Neural crest cell (in vitro differentiated cells): ENCODE measurements at regions not wholly inside any gene's neighbourhood (a gene's known extent, or its start where the extent isn't known, plus 50 kb on each side); places are given as distances from the start of the nearest gene placed in this dataset.

ENCODE experiments used
- DNase-seq: peaks from one replicate; pipeline ENCODE4 v3.0.0; 2021; ENCODE audit warnings: low read depth, mixed read lengths, low spot score
- H3K27ac Mint-ChIP-seq: one replicate; pipeline ENCODE4 v1.8.0; 2021; ENCODE audit warnings: mild to moderate bottlenecking, mixed read lengths; ENCODE audit not compliant: unreplicated experiment
- H3K27me3 Mint-ChIP-seq: 2 replicates; pipeline ENCODE4 v1.8.0; 2021; ENCODE audit warnings: low read depth, mild to moderate bottlenecking, mixed read lengths
- H3K36me3 Mint-ChIP-seq: 2 replicates; pipeline ENCODE4 v1.8.0; 2021; ENCODE audit warnings: low read depth, mild to moderate bottlenecking, mixed read lengths
- H3K4me1 Mint-ChIP-seq: 2 replicates; pipeline ENCODE4 v1.8.0; 2021; ENCODE audit warnings: mixed read lengths
- H3K4me3 Mint-ChIP-seq: one replicate; pipeline ENCODE4 v1.8.0; 2021; ENCODE audit warnings: mild to moderate bottlenecking, mixed read lengths
- H3K9me3 Mint-ChIP-seq: 2 replicates; pipeline ENCODE4 v1.8.0; 2021; ENCODE audit warnings: mixed read lengths
- CTCF ChIP-seq: fragments of 200-600 bp; sonication (generic); conservative IDR thresholded peaks from 2 replicates; pipeline ENCODE4 v1.5.0; 2021; ENCODE audit warnings: antibody characterized with exemption, mild to moderate bottlenecking

GRCh38 chr9:134491856-134492255 lies 149.7 kb upstream of the COL5A1 start:
- Mint-ChIP-seq H3K36me3 (no peaks in the 10 kb centered on the region), H3K4me3 (no peak overlapping the region), H3K27me3 (no peaks in the 10 kb centered on the region), H3K27ac (no peak overlapping the region), H3K4me1 (peaks cover 23% of the 10 kb centered on the region), H3K9me3 (no peaks in the 10 kb centered on the region)
- no peak for DNase-seq
- TF ChIP-seq CTCF = no peak

DNA sequence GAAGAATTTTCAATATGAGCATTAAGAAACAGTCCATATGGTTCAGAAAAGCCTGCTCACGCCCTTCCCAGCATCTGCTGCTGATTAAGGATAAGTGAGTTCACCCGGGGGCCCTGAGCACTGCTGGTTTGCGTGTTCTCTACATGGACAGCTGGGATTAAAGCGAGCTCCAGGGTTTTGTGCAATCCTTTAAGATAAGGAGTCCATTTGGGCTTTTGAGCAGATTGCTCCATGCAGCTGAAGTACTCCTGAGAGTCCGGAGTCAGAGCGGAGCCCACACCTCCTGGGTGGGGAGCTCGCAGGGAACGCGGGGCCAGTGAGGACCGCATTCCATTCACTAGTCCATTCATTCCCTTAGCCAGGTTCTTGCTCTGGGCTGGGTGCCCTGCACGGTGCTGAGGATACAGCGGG lies 149.3 kb upstream of the COL5A1 start:
- DNase-seq = no peak
- Mint-ChIP-seq H3K4me3 (no peak overlapping the region), H3K9me3 (no peaks in the 10 kb centered on the region), H3K27ac (no peak overlapping the region), H3K4me1 (peaks cover 23% of the 10 kb centered on the region), H3K36me3 (no peaks in the 10 kb centered on the region), H3K27me3 (no peaks in the 10 kb centered on the region)
- no peak for TF ChIP-seq CTCF

DNA sequence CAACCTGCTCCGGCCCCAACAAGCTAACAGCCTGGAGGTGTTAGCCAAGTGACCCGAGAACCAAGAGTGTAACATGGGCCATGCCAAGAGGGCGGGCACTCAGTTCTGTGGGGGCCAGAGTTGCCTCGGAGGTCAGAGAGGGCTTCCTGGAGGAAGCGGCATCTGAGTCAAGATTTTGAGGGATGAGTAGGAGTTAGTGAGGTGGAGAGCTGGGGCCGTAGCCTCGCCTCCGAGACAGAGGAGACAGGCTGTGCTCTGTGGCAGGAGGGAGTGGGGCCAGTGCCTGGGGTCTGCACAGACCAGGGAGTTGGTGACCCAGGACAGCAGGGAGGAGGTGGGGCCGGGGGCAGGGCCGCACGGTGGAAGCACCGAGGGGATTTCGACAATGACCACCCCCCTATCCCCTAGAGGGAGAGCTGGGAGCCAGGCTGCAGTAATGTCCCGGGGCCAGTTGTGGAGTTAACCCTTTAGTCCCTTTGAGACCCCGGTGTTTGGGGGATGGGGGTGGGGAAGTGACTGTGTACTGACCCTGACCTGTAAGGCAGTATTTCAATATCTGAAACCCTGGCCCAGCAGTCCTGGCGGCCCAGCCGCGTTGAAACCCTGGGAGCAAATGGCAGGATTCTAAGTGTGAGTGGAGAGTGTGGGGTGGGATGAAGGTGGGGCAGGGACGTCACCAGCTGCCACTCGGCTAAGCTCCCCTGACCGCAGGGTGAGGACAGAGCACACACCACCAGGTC lies 148.7 kb upstream of the COL5A1 start:
- no peak for TF ChIP-seq CTCF
- no peak for DNase-seq

GRCh38 chr9:134493461-134494272 lies 147.9 kb upstream of the COL5A1 start:
- Mint-ChIP-seq H3K27me3 (no peaks in the 10 kb centered on the region), H3K9me3 (no peaks in the 10 kb centered on the region), H3K36me3 (no peaks in the 10 kb centered on the region), H3K4me3 (no peak overlapping the region), H3K27ac (no peak overlapping the region), H3K4me1 (peaks cover 26% of the 10 kb centered on the region)
- no peak for DNase-seq
- no peak for TF ChIP-seq CTCF

More for the DNA sequence above, 148.7 kb upstream of the COL5A1 start:
- Mint-ChIP-seq H3K36me3 (no peaks in the 10 kb centered on the region), H3K4me1 (peaks cover 23% of the 10 kb centered on the region), H3K27me3 (no peaks in the 10 kb centered on the region), H3K9me3 (no peaks in the 10 kb centered on the region), H3K27ac (peak overlapping the region; percentile 84), H3K4me3 (no peak overlapping the region)

DNA sequence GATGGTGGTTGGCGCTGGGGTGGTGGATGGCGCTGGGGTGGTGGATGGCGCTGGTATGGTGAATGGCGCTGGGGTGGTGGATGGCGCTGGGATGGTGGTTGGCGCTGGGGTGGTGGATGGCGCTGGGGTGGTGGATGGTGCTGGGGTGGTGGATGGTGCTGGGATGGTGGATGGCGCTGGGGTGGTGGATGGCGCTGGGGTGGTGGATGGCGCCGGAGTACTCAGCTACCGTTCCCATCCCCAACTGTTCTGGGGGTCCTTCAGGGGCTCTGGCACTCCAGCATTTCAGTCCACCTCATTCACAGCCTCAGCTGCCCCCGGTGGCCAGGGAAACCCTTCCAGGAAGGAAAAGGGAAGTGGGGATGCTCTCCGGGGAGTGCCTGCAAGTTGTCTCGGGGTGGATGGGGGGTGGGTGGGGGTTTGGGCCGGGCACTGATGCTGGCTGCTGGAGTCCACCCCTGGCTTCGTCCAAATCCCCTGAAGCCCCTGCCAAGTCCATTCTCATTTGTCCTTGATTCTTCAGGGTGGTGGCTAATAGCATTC lies 147.3 kb upstream of the COL5A1 start:
- no peak overlapping the region for H3K4me3 Mint-ChIP-seq
- no peaks in the 10 kb centered on the region for H3K9me3 Mint-ChIP-seq
- H3K36me3 Mint-ChIP-seq = no peaks in the 10 kb centered on the region
- DNase-seq = no peak
- H3K27ac Mint-ChIP-seq = no peak overlapping the region
- H3K4me1 Mint-ChIP-seq = peaks cover 24% of the 10 kb centered on the region
- H3K27me3 Mint-ChIP-seq = no peaks in the 10 kb centered on the region
- TF ChIP-seq CTCF = no peak
